ENCODE measurements at regions not wholly inside any gene's neighbourhood (a gene's known extent, or its start where the extent isn't known, plus 50 kb on each side); places are given as distances from the start of the nearest gene placed in this dataset.

- no peaks in the 10 kb centered on the region for H3K36me3 ChIP-seq (ENCODE audit: control insufficient read depth, insufficient read depth, low read length)
- Mint-ChIP-seq H3K9me3 (peaks cover 2 to 5% of the 10 kb centered on the region in 2 donors), H3K36me3 (no peaks in the 10 kb centered on the region), H3K4me1 (no peaks in the 10 kb centered on the region), H3K27ac (no peak overlapping the region), H3K4me3 (no peak overlapping the region), H3K27me3 (ENCODE audit: low read depth in 2 of 2) (no peaks in the 10 kb centered on the region)
- TF ChIP-seq CTCF (IDR thresholded peaks at IDR 0.05) = no peak
- intact Hi-C loops (cut with micrococcal nuclease) = loop anchor here (5.0 kb wide), 1 partner anchor 226 kb away; no protein-coding TSS in a partner anchor
- H3K4me3 ChIP-seq (ENCODE audit: low read length) = no peak overlapping the region
- H3K27ac ChIP-seq (ENCODE audit: low read length) = no peak overlapping the region
- H3K9me3 ChIP-seq (ENCODE audit: control insufficient read depth, insufficient read depth, low read length) = no peaks in the 10 kb centered on the region
- no peaks in the 10 kb centered on the region for H3K4me1 ChIP-seq (ENCODE audit: control insufficient read depth, insufficient read depth, low read length)
- H3K27me3 ChIP-seq (ENCODE audit: control insufficient read depth, insufficient read depth, low read length) = no peaks in the 10 kb centered on the region
- 86% methylated on average over 4 of the region's 4 CpGs for WGBS (ENCODE audit: insufficient coverage)
- ATAC-seq (no peak), DNase-seq (no peak)
Measured at GRCh38 chr2:104158191-104158590, 695.7 kb upstream of the POU3F3 start.

DNA sequence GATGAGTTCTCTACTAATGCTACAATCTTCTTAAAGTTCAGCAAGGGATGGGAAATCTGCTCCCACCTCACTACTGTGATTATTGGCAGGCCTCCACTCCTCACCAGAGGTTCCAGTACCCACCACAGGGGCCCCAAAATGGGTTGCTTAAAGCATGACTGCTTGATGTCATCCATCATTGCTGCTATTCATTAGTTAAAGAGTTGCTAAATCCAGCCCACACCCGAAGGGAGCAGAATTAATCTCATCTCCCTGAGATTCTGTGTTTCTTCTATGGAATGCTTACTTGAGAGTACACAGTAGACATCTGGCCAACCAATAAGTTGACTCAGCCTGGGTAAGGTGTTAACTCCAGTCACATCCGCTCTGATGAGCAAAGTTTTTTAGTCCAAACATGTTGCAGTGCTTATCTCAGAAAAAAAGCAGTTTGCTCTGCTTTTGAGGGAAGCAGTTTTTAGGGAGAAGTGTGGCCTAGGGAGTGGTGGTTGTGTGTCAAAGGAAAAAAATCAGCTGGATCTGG lies 690.2 kb upstream of the POU3F3 start:
- Histone ChIP-seq H3K9me3 (ENCODE audit: control insufficient read depth, insufficient read depth, low read length) (no peaks in the 10 kb centered on the region), H3K27me3 (ENCODE audit: control insufficient read depth, insufficient read depth, low read length) (no peaks in the 10 kb centered on the region), H3K36me3 (ENCODE audit: control insufficient read depth, insufficient read depth, low read length) (no peaks in the 10 kb centered on the region), H3K4me1 (ENCODE audit: control insufficient read depth, insufficient read depth, low read length) (no peaks in the 10 kb centered on the region), H3K4me3 (ENCODE audit: low read length) (no peak overlapping the region), H3K27ac (ENCODE audit: low read length) (no peak overlapping the region)
- DNase-seq (no peak), ATAC-seq (no peak)
- Mint-ChIP-seq H3K4me1 (no peaks in the 10 kb centered on the region), H3K27ac (no peak overlapping the region), H3K36me3 (no peaks in the 10 kb centered on the region), H3K4me3 (no peak overlapping the region), H3K9me3 (peaks cover 7% of the 10 kb centered on the region in 2 donors), H3K27me3 (ENCODE audit: low read depth in 2 of 2) (no peaks in the 10 kb centered on the region)
- no peak for TF ChIP-seq CTCF (IDR thresholded peaks at IDR 0.05)
- intact Hi-C loops (cut with micrococcal nuclease) = no loop called here
- 78% methylated on average over 2 of the region's 2 CpGs for WGBS (ENCODE audit: insufficient coverage)

DNA sequence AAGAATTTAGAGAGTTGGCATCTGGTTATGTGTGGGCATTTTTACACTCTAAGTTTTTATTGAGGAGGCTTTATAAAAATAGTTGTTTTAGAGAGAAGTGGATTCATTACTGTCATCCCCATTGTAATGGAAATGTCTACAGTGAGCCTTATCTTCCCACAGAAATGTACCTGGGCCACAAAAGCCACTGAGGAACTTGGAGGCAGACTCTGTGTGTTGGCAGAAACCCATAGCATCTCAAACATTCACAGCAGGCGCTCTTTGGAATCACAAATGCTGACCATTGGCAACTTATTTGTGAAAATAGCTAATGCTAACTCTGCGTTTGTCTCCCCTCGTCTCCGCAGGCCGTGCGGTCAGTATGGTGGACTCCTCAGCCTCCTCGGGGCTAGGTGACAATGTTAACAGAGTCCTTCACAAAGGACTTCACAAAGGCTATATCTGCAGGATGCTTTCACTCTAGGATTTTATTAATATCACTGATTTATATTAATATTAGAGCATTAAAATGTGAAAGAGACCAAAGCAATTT lies 689.1 kb upstream of the POU3F3 start:
- no peak overlapping the region for H3K27ac Mint-ChIP-seq
- intact Hi-C loops (cut with micrococcal nuclease) = no loop called here
- H3K4me3 Mint-ChIP-seq = no peak overlapping the region
- H3K4me3 ChIP-seq (ENCODE audit: low read length) = no peak overlapping the region
- H3K36me3 ChIP-seq (ENCODE audit: control insufficient read depth, insufficient read depth, low read length) = no peaks in the 10 kb centered on the region
- H3K36me3 Mint-ChIP-seq = no peaks in the 10 kb centered on the region
- no peak for TF ChIP-seq CTCF (IDR thresholded peaks at IDR 0.05)
- ATAC-seq (no peak), DNase-seq (no peak)
- no peaks in the 10 kb centered on the region for H3K27me3 Mint-ChIP-seq (ENCODE audit: low read depth in 2 of 2)
- H3K9me3 ChIP-seq (ENCODE audit: control insufficient read depth, insufficient read depth, low read length) = no peaks in the 10 kb centered on the region
- H3K4me1 Mint-ChIP-seq = no peaks in the 10 kb centered on the region
- no peaks in the 10 kb centered on the region for H3K4me1 ChIP-seq (ENCODE audit: control insufficient read depth, insufficient read depth, low read length)
- no peaks in the 10 kb centered on the region for H3K27me3 ChIP-seq (ENCODE audit: control insufficient read depth, insufficient read depth, low read length)
- peaks cover 7% of the 10 kb centered on the region in 2 donors for H3K9me3 Mint-ChIP-seq
- no peak overlapping the region for H3K27ac ChIP-seq (ENCODE audit: low read length)
- WGBS (ENCODE audit: insufficient coverage) = 85% methylated on average over 7 of the region's 7 CpGs

- H3K36me3 ChIP-seq (ENCODE audit: control insufficient read depth, insufficient read depth, low read length) = no peaks in the 10 kb centered on the region
- H3K27ac Mint-ChIP-seq = no peak overlapping the region
- no peaks in the 10 kb centered on the region for H3K27me3 ChIP-seq (ENCODE audit: control insufficient read depth, insufficient read depth, low read length)
- no peaks in the 10 kb centered on the region for H3K27me3 Mint-ChIP-seq (ENCODE audit: low read depth in 2 of 2)
- no peaks in the 10 kb centered on the region for H3K4me1 Mint-ChIP-seq
- no peak overlapping the region for H3K4me3 ChIP-seq (ENCODE audit: low read length)
- H3K9me3 Mint-ChIP-seq = peaks cover 17 to 18% of the 10 kb centered on the region in 2 donors
- no peak overlapping the region for H3K27ac ChIP-seq (ENCODE audit: low read length)
- H3K4me3 Mint-ChIP-seq = no peak overlapping the region
- peaks cover 10% of the 10 kb centered on the region for H3K36me3 Mint-ChIP-seq
- WGBS (ENCODE audit: insufficient coverage) = 86% methylated on average over 1 of the region's 1 CpG
- peaks cover 11% of the 10 kb centered on the region for H3K9me3 ChIP-seq (ENCODE audit: control insufficient read depth, insufficient read depth, low read length)
- no peak for ATAC-seq
- intact Hi-C loops (cut with micrococcal nuclease) = no loop called here
- no peaks in the 10 kb centered on the region for H3K4me1 ChIP-seq (ENCODE audit: control insufficient read depth, insufficient read depth, low read length)
- no peak for TF ChIP-seq CTCF (IDR thresholded peaks at IDR 0.05)
- DNase-seq = no peak
Measured at GRCh38 chr2:104177179-104177578, 676.7 kb upstream of the POU3F3 start.

All from natural killer cell (primary cell).